ENCODE measurements at regions not wholly inside any gene's neighbourhood (a gene's known extent, or its start where the extent isn't known, plus 50 kb on each side); places are given as distances from the start of the nearest gene placed in this dataset.
"Not testable (repeated sequence)": the region's sequence is repeated elsewhere in the genome, so short reads cannot be mapped to it uniquely, and the experiment has no call there.

DNA sequence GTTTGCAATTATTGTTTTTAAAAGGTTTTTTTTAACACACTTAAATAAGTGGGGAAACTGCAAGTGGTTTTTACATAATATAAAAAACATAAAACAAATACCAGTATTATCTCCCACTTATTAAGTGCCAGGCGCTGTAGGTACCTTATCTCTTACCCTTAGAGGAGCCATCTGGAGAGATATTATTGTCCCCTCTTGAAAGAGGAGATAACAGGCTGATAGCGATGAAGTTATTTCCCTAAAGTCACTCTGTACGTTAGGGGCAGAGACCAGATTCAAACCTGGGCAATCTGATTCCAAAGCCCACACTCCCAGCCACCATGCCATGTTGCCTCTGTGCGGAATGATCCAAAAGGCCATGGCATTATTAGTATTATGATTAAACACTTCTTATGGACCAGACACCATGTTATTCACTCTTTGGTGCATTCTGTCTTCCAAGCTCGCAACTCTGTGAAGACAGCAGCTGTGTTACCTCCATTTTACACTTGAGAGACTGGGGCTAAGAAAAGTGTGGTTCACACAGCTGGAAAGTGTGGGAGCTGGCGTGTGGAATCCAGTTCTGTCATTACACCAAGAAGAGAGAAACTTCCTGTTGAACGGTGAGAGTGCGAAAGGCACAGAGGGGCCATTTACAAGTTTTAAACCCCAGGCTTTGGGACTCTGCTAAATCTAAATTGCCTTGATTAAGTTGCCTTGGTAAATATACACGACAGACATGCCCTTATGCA, 79.9 kb upstream of the MITF start:
- ATAC-seq (no peak), DNase-seq (no peak)
- Mint-ChIP-seq H3K4me3 (no peak overlapping the region), H3K27me3 (peaks cover 0 to 6% (median 0%) of the 10 kb centered on the region in 5 donors), H3K4me1 (no peaks in the 10 kb centered on the region), H3K27ac (no peak overlapping the region), H3K36me3 (no peaks in the 10 kb centered on the region), H3K9me3 (peaks cover 0 to 4% (median 0%) of the 10 kb centered on the region in 9 donors)
- POLR2A ChIA-PET: no interaction called here

- Mint-ChIP-seq H3K4me3 (no peak overlapping the region), H3K4me1 (no peaks in the 10 kb centered on the region), H3K9me3 (peaks cover 0 to 4% (median 0%) of the 10 kb centered on the region in 9 donors), H3K36me3 (no peaks in the 10 kb centered on the region), H3K27ac (no peak overlapping the region), H3K27me3 (peaks cover 0 to 5% (median 0%) of the 10 kb centered on the region in 5 donors)
- DNase-seq (no peak), ATAC-seq (no peak)
- POLR2A ChIA-PET: no interaction called here
These were observed 80.6 kb upstream of the MITF start for GRCh38 chr3:69658514-69659140.

DNA sequence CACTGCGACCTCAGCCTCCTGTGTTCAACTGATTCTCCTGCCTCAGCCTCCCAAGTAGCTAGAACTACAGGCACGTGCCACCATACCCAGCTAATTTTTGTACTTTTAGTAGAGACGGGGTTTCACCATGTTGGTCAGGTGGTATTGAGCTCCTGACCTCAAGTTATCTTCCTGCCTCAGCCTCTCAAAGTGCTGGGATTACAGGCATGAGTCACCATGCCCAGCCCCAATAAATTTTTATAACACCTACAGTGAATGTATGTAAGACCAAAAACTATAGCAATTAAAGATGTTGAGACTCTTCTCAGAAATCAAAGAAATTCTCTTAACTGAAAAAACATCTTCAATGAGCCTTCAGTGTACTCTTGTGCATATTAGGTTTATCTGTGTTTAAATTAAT, 82.2 kb upstream of the MITF start:
- H3K4me1 Mint-ChIP-seq, H3K27ac Mint-ChIP-seq, POLR2A ChIA-PET, H3K4me3 Mint-ChIP-seq, H3K36me3 Mint-ChIP-seq, H3K27me3 Mint-ChIP-seq, DNase-seq, H3K9me3 Mint-ChIP-seq, ATAC-seq: not testable (repeated sequence)

DNA sequence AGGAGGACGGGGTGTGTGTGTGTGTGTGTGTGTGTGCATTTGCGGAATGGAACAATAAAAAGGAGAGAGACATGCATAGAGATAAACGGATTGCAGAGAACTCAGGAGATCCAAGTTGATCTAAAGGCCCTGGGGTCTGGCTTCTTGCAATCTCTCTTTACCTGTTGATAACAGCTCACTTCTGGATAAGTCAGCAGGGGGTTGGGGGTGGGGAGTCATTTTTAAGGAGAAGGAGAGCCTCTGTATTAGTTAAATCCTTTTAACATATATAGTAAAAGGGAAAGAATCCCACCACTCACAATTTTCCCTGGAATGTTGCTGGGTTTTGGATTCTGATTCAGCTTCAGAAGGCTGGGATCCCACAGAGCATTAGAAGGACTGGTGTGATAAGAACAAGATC, 87.5 kb upstream of the MITF start:
- no peak for ATAC-seq
- H3K4me1 Mint-ChIP-seq: no peaks in the 10 kb centered on the region
- POLR2A ChIA-PET: no interaction called here
- H3K27me3 Mint-ChIP-seq: peaks cover 0 to 14% (median 0%) of the 10 kb centered on the region in 5 donors
- H3K27ac Mint-ChIP-seq: no peak overlapping the region
- H3K4me3 Mint-ChIP-seq: no peak overlapping the region
- peaks cover 0 to 10% (median 0%) of the 10 kb centered on the region in 9 donors for H3K9me3 Mint-ChIP-seq
- H3K36me3 Mint-ChIP-seq: no peaks in the 10 kb centered on the region
- DNase-seq: no peak

DNA sequence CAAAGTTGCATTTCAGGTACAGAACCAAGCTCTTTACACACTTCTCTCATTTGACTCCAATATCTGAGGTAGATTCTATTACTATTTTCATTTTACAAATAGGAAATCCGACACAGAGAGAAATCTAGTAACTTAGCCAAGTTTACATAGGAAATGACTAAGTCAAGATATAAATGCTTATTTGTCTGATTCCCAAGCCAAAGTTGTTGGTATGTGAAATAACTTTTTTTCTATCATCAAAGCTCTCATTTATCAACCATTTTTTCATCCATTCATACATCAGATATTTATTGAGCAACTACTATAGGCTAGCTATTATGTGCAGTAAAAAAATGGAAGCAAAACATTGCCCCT, 89.2 kb upstream of the MITF start:
- Mint-ChIP-seq H3K27ac (no peak overlapping the region), H3K9me3 (peaks cover 0 to 10% (median 0%) of the 10 kb centered on the region in 9 donors), H3K4me1 (no peaks in the 10 kb centered on the region), H3K4me3 (no peak overlapping the region), H3K36me3 (no peaks in the 10 kb centered on the region), H3K27me3 (peaks cover 0 to 14% (median 0%) of the 10 kb centered on the region in 5 donors)
- no peak for ATAC-seq
- POLR2A ChIA-PET: no interaction called here
- no peak for DNase-seq

- no peak overlapping the region for H3K4me3 Mint-ChIP-seq
These were observed 89.9 kb upstream of the MITF start for GRCh38 chr3:69649120-69650065.

DNA sequence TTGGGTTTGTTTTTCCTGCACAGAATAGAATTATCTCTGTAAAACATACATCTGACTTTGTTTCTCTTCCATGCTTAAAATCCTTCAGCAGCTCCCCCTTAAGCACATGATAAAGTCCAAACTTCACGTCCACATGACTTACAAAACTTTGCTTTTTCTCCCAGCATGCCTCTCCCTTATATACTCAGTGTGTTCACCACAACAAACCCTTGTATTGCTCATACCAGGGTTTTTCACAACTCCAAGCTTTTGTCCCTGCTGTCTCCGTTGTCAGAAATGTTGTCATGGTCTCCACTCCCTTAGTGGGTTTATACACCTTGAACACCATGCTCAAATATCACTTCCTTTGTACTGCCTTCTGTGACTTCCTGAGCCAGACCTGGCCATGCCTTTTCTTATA, 91.1 kb upstream of the MITF start:
- DNase-seq (no peak), ATAC-seq (no peak)
- Mint-ChIP-seq H3K27ac (no peak overlapping the region), H3K36me3 (no peaks in the 10 kb centered on the region), H3K9me3 (peaks cover 0 to 10% (median 0%) of the 10 kb centered on the region in 9 donors), H3K27me3 (peaks cover 0 to 14% (median 0%) of the 10 kb centered on the region in 5 donors), H3K4me3 (no peak overlapping the region), H3K4me1 (no peaks in the 10 kb centered on the region)
- POLR2A ChIA-PET: no interaction called here

More at GRCh38 chr3:69649120-69650065, 89.9 kb upstream of the MITF start:
- ATAC-seq (no peak), DNase-seq (no peak)
- Mint-ChIP-seq H3K4me1 (no peaks in the 10 kb centered on the region), H3K36me3 (no peaks in the 10 kb centered on the region), H3K27me3 (peaks cover 0 to 14% (median 0%) of the 10 kb centered on the region in 5 donors), H3K27ac (no peak overlapping the region), H3K9me3 (peaks cover 0 to 10% (median 0%) of the 10 kb centered on the region in 9 donors)
- POLR2A ChIA-PET: no interaction called here

- Mint-ChIP-seq H3K36me3 (no peaks in the 10 kb centered on the region), H3K27ac (no peak overlapping the region), H3K4me3 (no peak overlapping the region), H3K4me1 (no peaks in the 10 kb centered on the region), H3K9me3 (peaks cover 0 to 10% (median 0%) of the 10 kb centered on the region in 9 donors), H3K27me3 (peaks cover 0 to 14% (median 0%) of the 10 kb centered on the region in 5 donors)
- DNase-seq: no peak
- ATAC-seq: no peak
- POLR2A ChIA-PET: no interaction called here
These were observed 91.7 kb upstream of the MITF start for GRCh38 chr3:69647511-69648110.

DNA sequence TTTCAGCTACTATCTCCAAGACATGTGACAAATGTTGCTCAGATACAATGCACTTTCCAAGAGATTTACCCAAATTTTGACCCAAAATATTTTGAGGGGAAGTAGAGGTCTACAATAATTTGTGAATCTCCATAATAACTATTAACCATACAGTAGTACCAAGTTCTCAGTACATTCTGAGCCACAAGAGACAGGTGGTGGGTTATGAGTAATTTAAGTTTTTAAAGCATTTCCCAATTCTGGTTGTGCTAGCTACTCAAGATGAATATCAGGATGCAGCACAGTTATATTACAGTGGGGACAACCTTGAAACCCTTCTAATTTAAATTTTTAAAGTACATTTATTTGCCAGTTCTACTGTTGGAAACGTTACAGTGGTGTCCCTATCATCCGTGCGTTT, 92.2 kb upstream of the MITF start:
- DNase-seq (no peak), ATAC-seq (no peak)
- POLR2A ChIA-PET: no interaction called here
- Mint-ChIP-seq H3K4me3 (no peak overlapping the region), H3K9me3 (peaks cover 0 to 10% (median 0%) of the 10 kb centered on the region in 9 donors), H3K36me3 (no peaks in the 10 kb centered on the region), H3K27ac (no peak overlapping the region), H3K4me1 (no peaks in the 10 kb centered on the region), H3K27me3 (peaks cover 0 to 14% (median 0%) of the 10 kb centered on the region in 5 donors)

- Mint-ChIP-seq H3K9me3 (peaks cover 0 to 10% (median 0%) of the 10 kb centered on the region in 9 donors), H3K4me1 (no peaks in the 10 kb centered on the region), H3K27me3 (peaks cover 0 to 14% (median 0%) of the 10 kb centered on the region in 5 donors), H3K4me3 (no peak overlapping the region), H3K36me3 (no peaks in the 10 kb centered on the region), H3K27ac (no peak overlapping the region)
- no peak for ATAC-seq
- POLR2A ChIA-PET: no interaction called here
- DNase-seq: no peak
These were observed 92.8 kb upstream of the MITF start for GRCh38 chr3:69646287-69647067.

DNA sequence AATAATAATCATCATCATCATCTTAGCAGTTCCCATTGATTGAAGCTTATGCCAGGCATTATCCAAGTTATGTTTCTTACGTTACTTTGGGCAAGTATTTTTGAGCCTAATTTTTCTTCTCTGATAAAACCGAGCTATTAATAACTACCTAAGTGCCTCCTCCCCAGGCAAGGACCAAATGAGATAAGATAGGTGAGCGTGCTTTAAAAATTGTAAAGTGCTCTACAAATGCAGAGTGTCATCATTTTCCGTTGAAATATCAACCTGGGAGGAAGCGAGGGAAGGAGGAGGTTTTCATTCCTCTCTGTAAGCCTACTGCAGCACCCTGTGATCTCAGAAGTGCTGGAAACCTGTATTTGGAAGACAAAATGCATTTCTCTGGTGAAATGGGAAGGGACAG, 96.7 kb upstream of the MITF start:
- no peaks in the 10 kb centered on the region for H3K4me1 Mint-ChIP-seq
- no peak for ATAC-seq
- H3K27me3 Mint-ChIP-seq: peaks cover 2 to 13% (median 7%) of the 10 kb centered on the region in 5 donors
- H3K27ac Mint-ChIP-seq: no peak overlapping the region
- H3K36me3 Mint-ChIP-seq: peaks cover 0 to 5% (median 0%) of the 10 kb centered on the region in 3 donors
- H3K4me3 Mint-ChIP-seq: no peak overlapping the region
- no peak for DNase-seq
- POLR2A ChIA-PET: no interaction called here
- peaks cover 0 to 13% (median 3%) of the 10 kb centered on the region in 9 donors for H3K9me3 Mint-ChIP-seq

GRCh38 chr3:69639851-69640250, 99.4 kb upstream of the MITF start:
- peaks cover 0 to 5% (median 0%) of the 10 kb centered on the region in 3 donors for H3K36me3 Mint-ChIP-seq
- no peak overlapping the region for H3K27ac Mint-ChIP-seq
- DNase-seq: no peak
- H3K9me3 Mint-ChIP-seq: peaks cover 0 to 27% (median 3%) of the 10 kb centered on the region in 9 donors
- no peak overlapping the region for H3K4me3 Mint-ChIP-seq
- no peaks in the 10 kb centered on the region for H3K4me1 Mint-ChIP-seq
- POLR2A ChIA-PET: no interaction called here
- ATAC-seq: no peak
- peaks cover 3 to 21% (median 8%) of the 10 kb centered on the region in 5 donors for H3K27me3 Mint-ChIP-seq
